ENCODE measurements at regions not wholly inside any gene's neighbourhood (a gene's known extent, or its start where the extent isn't known, plus 50 kb on each side); places are given as distances from the start of the nearest gene placed in this dataset.

DNA sequence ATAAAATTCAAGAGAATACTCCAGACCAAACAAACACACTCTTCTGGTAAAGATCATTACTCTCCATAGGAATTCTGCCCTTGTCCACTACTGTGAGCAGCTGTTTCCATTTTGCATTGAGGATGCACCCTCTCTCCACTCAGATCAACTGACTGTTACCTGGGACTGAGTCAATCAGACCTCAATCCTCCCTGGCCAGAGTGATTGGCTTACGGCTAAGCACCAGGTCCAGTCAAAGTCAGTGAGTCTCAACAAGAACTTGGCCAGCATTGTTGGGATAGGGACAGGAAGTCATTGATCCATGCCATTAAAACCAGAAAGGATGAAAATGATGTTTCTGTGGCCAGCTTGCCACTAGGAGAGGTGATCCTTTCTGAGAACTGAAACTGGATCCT lies 79.7 kb downstream of the WNT5A start:
- H3K4me3 ChIP-seq: no peak overlapping the region
- 90% methylated on average over 1 of the region's 1 CpG; no CpG with 5 or more reads in 1 of the 2 donors for WGBS, 2 donors (ENCODE audit: low coverage in 1 of 2)
- H3K27me3 ChIP-seq: no peaks in the 10 kb centered on the region
- no peaks in the 10 kb centered on the region for H3K4me1 ChIP-seq
- no peak overlapping the region for H3K27ac ChIP-seq
- intact Hi-C loops (cut with DNase I; ENCODE audit: low total_unique reads): no loop called here
- H3K9me3 ChIP-seq: no peaks in the 10 kb centered on the region
- TF ChIP-seq EP300 (IDR thresholded peaks at IDR 0.05; ENCODE audit: low read depth) (no peak), POLR2A (IDR thresholded peaks at IDR 0.05) (no peak), CTCF (IDR thresholded peaks at IDR 0.05) (no peak), POLR2AphosphoS5 (IDR thresholded peaks at IDR 0.05) (no peak)
- no peaks in the 10 kb centered on the region for H3K36me3 ChIP-seq
- in situ Hi-C loops (cut with MboI; ENCODE audit: low pct_ligation_motif_present in 1 of 4, low pct_unique_long_range_greater_than_20kb in 1 of 4, low sequenced_read_pairs in 3 of 4): no loop called here
- no peak for DNase-seq

- no peaks in the 10 kb centered on the region for H3K36me3 ChIP-seq
- no peak overlapping the region for H3K4me3 ChIP-seq
- TF ChIP-seq EP300 (IDR thresholded peaks at IDR 0.05; ENCODE audit: low read depth) (no peak), POLR2AphosphoS5 (IDR thresholded peaks at IDR 0.05) (no peak)
- intact Hi-C loops (cut with DNase I; ENCODE audit: low total_unique reads): no loop called here
- no peaks in the 10 kb centered on the region for H3K4me1 ChIP-seq
- no peaks in the 10 kb centered on the region for H3K9me3 ChIP-seq
- no peak for DNase-seq
- 80 to 91% methylated on average over 2 of the region's 2 CpGs for WGBS, 2 donors (ENCODE audit: low coverage in 1 of 2)
- H3K27ac ChIP-seq: no peak overlapping the region
- in situ Hi-C loops (cut with MboI; ENCODE audit: low pct_ligation_motif_present in 1 of 4, low pct_unique_long_range_greater_than_20kb in 1 of 4, low sequenced_read_pairs in 3 of 4): no loop called here
- no peaks in the 10 kb centered on the region for H3K27me3 ChIP-seq
These were observed 80.2 kb downstream of the WNT5A start for GRCh38 chr3:55406696-55407425.

DNA sequence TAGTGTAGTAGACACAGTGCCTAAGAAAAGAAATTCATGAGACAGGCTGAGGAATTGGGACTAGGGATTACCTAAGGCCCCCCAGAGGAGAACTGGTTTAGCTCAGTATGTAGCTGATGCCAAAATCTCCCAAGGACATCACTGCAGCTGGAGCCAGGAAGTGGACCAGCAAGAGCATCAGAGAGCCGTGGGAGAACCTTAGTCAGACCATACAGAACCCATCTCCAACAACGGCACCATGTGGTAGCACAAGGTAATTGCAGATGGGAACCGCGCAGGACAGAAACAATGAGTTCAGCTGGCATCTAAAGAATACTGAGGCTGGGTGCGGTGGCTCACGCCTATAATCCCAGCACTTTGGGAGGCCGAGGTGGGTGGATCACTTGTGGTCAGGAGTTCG lies 81.7 kb downstream of the WNT5A start:
- Histone ChIP-seq H3K4me3 (no peak overlapping the region), H3K27me3 (no peaks in the 10 kb centered on the region), H3K36me3 (no peaks in the 10 kb centered on the region), H3K9me3 (no peaks in the 10 kb centered on the region), H3K4me1 (no peaks in the 10 kb centered on the region), H3K27ac (no peak overlapping the region)
- in situ Hi-C loops (cut with MboI; ENCODE audit: low pct_ligation_motif_present in 1 of 4, low pct_unique_long_range_greater_than_20kb in 1 of 4, low sequenced_read_pairs in 3 of 4): no loop called here
- no peak for DNase-seq
- intact Hi-C loops (cut with DNase I; ENCODE audit: low total_unique reads): no loop called here
- 40 to 59% methylated on average over 1 to 8 of the region's 8 CpGs for WGBS, 2 donors (ENCODE audit: low coverage in 1 of 2)
- TF ChIP-seq POLR2A (IDR thresholded peaks at IDR 0.05): no peak
- no peak for TF ChIP-seq CTCF (IDR thresholded peaks at IDR 0.05)
- TF ChIP-seq POLR2AphosphoS5 (IDR thresholded peaks at IDR 0.05): no peak
- no peak for TF ChIP-seq EP300 (IDR thresholded peaks at IDR 0.05; ENCODE audit: low read depth)

DNA sequence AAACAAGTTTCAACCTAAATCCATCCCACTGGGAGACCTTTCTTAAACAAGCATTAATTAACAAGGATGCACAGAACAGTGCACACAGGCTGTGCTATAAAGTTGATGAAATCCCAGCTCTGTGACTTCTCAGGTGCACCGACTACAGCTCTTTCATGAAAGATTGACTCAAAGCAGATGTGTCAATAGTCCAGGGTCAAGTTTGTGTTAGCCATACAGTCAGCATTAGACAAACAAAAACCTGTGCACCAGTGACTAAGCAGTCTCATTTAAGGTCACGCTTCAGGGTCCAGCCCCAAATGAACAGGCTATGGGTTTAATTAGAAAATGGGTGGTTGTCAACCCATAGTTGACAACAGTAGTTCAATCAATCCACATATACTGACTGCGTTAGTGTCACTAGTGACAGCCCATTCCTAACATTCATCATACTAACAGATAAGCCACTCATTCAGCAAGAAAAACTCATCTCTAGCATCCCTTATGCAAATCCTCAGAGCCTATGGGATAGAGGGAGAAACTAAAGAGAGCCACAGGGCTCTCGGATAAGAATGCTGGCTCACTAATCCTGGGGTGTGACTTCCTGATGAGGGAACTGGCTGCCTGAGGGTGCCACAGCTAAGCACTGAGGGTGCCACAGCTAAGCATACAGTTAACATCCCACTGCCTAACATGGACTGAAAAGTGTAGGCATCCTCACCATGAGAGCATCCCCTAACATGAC lies 84.1 kb downstream of the WNT5A start:
- Histone ChIP-seq H3K27me3 (no peaks in the 10 kb centered on the region), H3K36me3 (no peaks in the 10 kb centered on the region), H3K4me1 (no peaks in the 10 kb centered on the region), H3K27ac (no peak overlapping the region), H3K9me3 (no peaks in the 10 kb centered on the region), H3K4me3 (no peak overlapping the region)
- intact Hi-C loops (cut with DNase I; ENCODE audit: low total_unique reads): no loop called here
- DNase-seq: no peak
- in situ Hi-C loops (cut with MboI; ENCODE audit: low pct_ligation_motif_present in 1 of 4, low pct_unique_long_range_greater_than_20kb in 1 of 4, low sequenced_read_pairs in 3 of 4): no loop called here
- TF ChIP-seq EP300 (IDR thresholded peaks at IDR 0.05; ENCODE audit: low read depth): no peak
- TF ChIP-seq CTCF (IDR thresholded peaks at IDR 0.05): no peak
- no peak for TF ChIP-seq POLR2AphosphoS5 (IDR thresholded peaks at IDR 0.05)
- no peak for TF ChIP-seq POLR2A (IDR thresholded peaks at IDR 0.05)
- 77% methylated on average over 4 of the region's 4 CpGs; no CpG with 5 or more reads in 1 of the 2 donors for WGBS, 2 donors (ENCODE audit: low coverage in 1 of 2)
